Prostate gland (tissue), 2 donors: ENCODE measurements at regions not wholly inside any gene's neighbourhood (a gene's known extent, or its start where the extent isn't known, plus 50 kb on each side); places are given as distances from the start of the nearest gene placed in this dataset.

ENCODE experiments used
- DNase-seq: peaks from one replicate; pipeline ENCODE4 v3.0.0-alpha.2; 2019; ENCODE audit warnings: low spot score
- H3K27ac ChIP-seq, 2 donors: fragments of 200-600 bp; sonication (generic); 2 replicates each; pipeline ENCODE4 v1.5.1; 2017 to 2019
- H3K27me3 ChIP-seq: fragments of 200-600 bp; sonication (generic); replicated peaks from 2 replicates; pipeline ENCODE4 v1.5.1; 2019; ENCODE audit not compliant: insufficient read depth
- H3K36me3 ChIP-seq, 2 donors: fragments of 200-600 bp; sonication (generic); 1 replicate in 1 of 2; 2 replicates in 1 of 2; pipeline versions ENCODE4 v1.5.1 to v1.8.1; 2017 to 2019
- H3K4me1 ChIP-seq: fragments of 200-600 bp; sonication (generic); replicated peaks from 2 replicates; pipeline ENCODE4 v1.5.1; 2019
- H3K4me3 ChIP-seq, 2 donors: fragments of 200-600 bp; sonication (generic); 2 replicates each; pipeline ENCODE4 v1.5.1; 2017 to 2019
- H3K9me3 ChIP-seq: fragments of 200-600 bp; sonication (generic); 2 replicates; pipeline ENCODE4 v1.5.1; 2017
- POLR2A ChIP-seq: fragments of 450-650 bp; IDR thresholded peaks from one replicate; pipeline ENCODE4 v1.6.1; 2016; ENCODE audit warnings: antibody characterized with exemption, mild to moderate bottlenecking
- POLR2AphosphoS5 ChIP-seq: sonication (generic); formaldehyde crosslinking; IDR thresholded peaks from one replicate; pipeline ENCODE4 v1.6.1; 2017; ENCODE audit warnings: antibody characterized with exemption
- whole genome bisulfite sequencing: methylation state at CpG from one replicate; pipeline ENCODE4 v1.1.5; 2018; 5-methylcytosine and 5-hydroxymethylcytosine counted together
- intact Hi-C: fragments of 100-400 bp; cut with DNase I; formaldehyde crosslinking; loops from one replicate; pipeline ENCODE4 v1.14.2; 2022
- TF ChIP-seq, protein P1 (sequence below), 4 experiments: fragments of 200-600 bp in 2 of 4; fragments of 450-650 bp in 2 of 4; sonication (generic) in 2 of 4; IDR thresholded peaks; 1 replicate in 3 of 4; 2 replicates in 1 of 4; pipeline ENCODE4 v1.5.1; 2016 to 2019; ENCODE audit warnings: antibody characterized with exemption in 4 of 4, mild to moderate bottlenecking in 2 of 4, moderate library complexity in 2 of 4

- no peak for DNase-seq
- WGBS, result 24% methylated on average over 1 of the region's 1 CpG
Observed at GRCh38 chr7:17559388-17559787, 260.9 kb downstream of the AHR start.

GRCh38 chr7:17560516-17560915 is 262.1 kb downstream of the AHR start:
- no peaks in the 10 kb centered on the region for H3K9me3 ChIP-seq
- intact Hi-C loops, result no loop called here
- no peak overlapping the region for H3K4me3 ChIP-seq
- TF ChIP-seq POLR2AphosphoS5, result peak; percentile 13
- TF ChIP-seq POLR2A, result no peak
- DNase-seq, result peak; percentile 36
- H3K27me3 ChIP-seq, result no peaks in the 10 kb centered on the region
- no peaks in the 10 kb centered on the region for H3K36me3 ChIP-seq
- H3K4me1 ChIP-seq, result no peaks in the 10 kb centered on the region
- no peak overlapping the region for H3K27ac ChIP-seq
- WGBS, result 50% methylated on average over 4 of the region's 4 CpGs

More at GRCh38 chr7:17559388-17559787, 260.9 kb downstream of the AHR start:
- H3K27ac ChIP-seq, result no peak overlapping the region
- no peaks in the 10 kb centered on the region for H3K4me1 ChIP-seq
- H3K27me3 ChIP-seq, result no peaks in the 10 kb centered on the region
- H3K36me3 ChIP-seq, result no peaks in the 10 kb centered on the region
- intact Hi-C loops, result no loop called here
- H3K4me3 ChIP-seq, result no peak overlapping the region
- H3K9me3 ChIP-seq, result no peaks in the 10 kb centered on the region
- TF ChIP-seq POLR2A (no peak), POLR2AphosphoS5 (no peak)

GRCh38 chr7:17560966-17561365 is 262.5 kb downstream of the AHR start:
- Histone ChIP-seq H3K9me3 (no peaks in the 10 kb centered on the region), H3K27ac (no peak overlapping the region), H3K27me3 (no peaks in the 10 kb centered on the region), H3K4me1 (no peaks in the 10 kb centered on the region), H3K4me3 (no peak overlapping the region), H3K36me3 (no peaks in the 10 kb centered on the region)
- 93% methylated on average over 2 of the region's 2 CpGs for WGBS
- DNase-seq, result no peak
- intact Hi-C loops, result no loop called here
- TF ChIP-seq POLR2AphosphoS5 (no peak), POLR2A (no peak)
- TF ChIP-seq, protein P1, sequence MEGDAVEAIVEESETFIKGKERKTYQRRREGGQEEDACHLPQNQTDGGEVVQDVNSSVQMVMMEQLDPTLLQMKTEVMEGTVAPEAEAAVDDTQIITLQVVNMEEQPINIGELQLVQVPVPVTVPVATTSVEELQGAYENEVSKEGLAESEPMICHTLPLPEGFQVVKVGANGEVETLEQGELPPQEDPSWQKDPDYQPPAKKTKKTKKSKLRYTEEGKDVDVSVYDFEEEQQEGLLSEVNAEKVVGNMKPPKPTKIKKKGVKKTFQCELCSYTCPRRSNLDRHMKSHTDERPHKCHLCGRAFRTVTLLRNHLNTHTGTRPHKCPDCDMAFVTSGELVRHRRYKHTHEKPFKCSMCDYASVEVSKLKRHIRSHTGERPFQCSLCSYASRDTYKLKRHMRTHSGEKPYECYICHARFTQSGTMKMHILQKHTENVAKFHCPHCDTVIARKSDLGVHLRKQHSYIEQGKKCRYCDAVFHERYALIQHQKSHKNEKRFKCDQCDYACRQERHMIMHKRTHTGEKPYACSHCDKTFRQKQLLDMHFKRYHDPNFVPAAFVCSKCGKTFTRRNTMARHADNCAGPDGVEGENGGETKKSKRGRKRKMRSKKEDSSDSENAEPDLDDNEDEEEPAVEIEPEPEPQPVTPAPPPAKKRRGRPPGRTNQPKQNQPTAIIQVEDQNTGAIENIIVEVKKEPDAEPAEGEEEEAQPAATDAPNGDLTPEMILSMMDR (IDR thresholded peaks at IDR 0.05), result no peak

DNA sequence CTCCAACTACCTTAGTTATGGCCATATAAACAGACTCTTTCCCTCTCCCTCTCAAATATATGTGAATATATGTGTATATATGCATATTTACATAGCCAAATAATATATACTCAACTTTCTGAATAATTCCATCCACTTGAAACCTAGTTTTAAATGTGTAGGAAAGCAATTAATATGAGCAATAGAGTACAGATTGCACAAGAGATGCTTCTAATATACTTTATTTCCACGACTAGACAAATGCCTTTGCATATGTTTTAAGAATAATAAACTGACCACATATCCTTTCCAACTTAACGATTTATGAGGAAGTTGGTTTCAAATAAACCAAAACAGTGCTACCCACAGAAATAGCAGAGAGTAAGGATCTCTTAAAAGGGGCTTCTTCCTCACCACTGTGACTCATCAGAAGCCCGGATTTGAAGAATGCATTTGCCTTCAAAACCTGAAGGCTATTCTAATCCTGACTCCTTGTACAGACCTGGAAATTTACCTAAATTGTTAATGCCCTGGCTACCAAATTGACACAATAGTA is 266.3 kb downstream of the AHR start:
- Histone ChIP-seq H3K27me3 (no peaks in the 10 kb centered on the region), H3K4me1 (no peaks in the 10 kb centered on the region), H3K9me3 (no peaks in the 10 kb centered on the region), H3K27ac (no peak overlapping the region), H3K4me3 (no peak overlapping the region), H3K36me3 (no peaks in the 10 kb centered on the region)
- intact Hi-C loops, result no loop called here
- TF ChIP-seq POLR2AphosphoS5 (no peak), POLR2A (no peak)
- TF ChIP-seq, protein P1 (IDR thresholded peaks at IDR 0.05), result no peak
- WGBS, result 37% methylated on average over 3 of the region's 3 CpGs
- DNase-seq, result no peak

GRCh38 chr7:17580141-17580540 is 281.7 kb downstream of the AHR start:
- H3K4me3 ChIP-seq, result no peak overlapping the region
- 72% methylated on average over 3 of the region's 3 CpGs for whole genome bisulfite sequencing
- no peak overlapping the region for H3K27ac ChIP-seq
- no peak for TF ChIP-seq POLR2AphosphoS5
- TF ChIP-seq, protein P1 (IDR thresholded peaks at IDR 0.05), result no peak
- no peak for TF ChIP-seq POLR2A
- intact Hi-C loops, result no loop called here
- H3K4me1 ChIP-seq, result no peaks in the 10 kb centered on the region
- H3K9me3 ChIP-seq, result no peaks in the 10 kb centered on the region
- H3K36me3 ChIP-seq, result no peaks in the 10 kb centered on the region
- H3K27me3 ChIP-seq, result no peaks in the 10 kb centered on the region
- no peak for DNase-seq

DNA sequence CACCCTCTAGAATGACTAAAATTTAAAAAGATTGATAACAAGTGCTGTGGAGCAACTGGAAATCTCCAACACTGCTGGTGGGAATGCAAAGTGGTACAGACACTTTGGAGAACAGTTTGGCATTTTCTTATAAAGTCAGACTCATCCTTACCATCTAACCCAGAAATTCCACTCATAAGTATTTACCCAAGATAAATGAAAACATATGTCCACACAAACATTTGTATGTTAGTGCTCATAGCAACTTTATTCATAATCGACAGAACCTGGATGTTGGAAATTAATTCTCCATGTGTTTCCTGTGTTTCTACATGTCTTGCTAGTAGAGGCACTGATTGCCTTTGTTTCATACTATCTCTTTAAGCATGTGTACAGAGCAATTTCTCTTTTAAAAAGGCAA is 282.4 kb downstream of the AHR start:
- no peak overlapping the region for H3K4me3 ChIP-seq
- TF ChIP-seq POLR2AphosphoS5, result no peak
- TF ChIP-seq, protein P1 (IDR thresholded peaks at IDR 0.05), result no peak
- no peaks in the 10 kb centered on the region for H3K9me3 ChIP-seq
- H3K4me1 ChIP-seq, result no peaks in the 10 kb centered on the region
- DNase-seq, result no peak
- WGBS, result 92% methylated on average over 1 of the region's 1 CpG
- no peak overlapping the region for H3K27ac ChIP-seq
- no peaks in the 10 kb centered on the region for H3K27me3 ChIP-seq
- intact Hi-C loops, result no loop called here
- no peaks in the 10 kb centered on the region for H3K36me3 ChIP-seq
